Fibroblast of villous mesenchyme (primary cell): ENCODE measurements at regions not wholly inside any gene's neighbourhood (a gene's known extent, or its start where the extent isn't known, plus 50 kb on each side); places are given as distances from the start of the nearest gene placed in this dataset.

ENCODE experiments used
- DNase-seq: peaks from one replicate; pipeline ENCODE4 v3.0.0-alpha.2; 2010; ENCODE audit warnings: low read depth
- H3K4me3 ChIP-seq: 2 replicates; pipeline ENCODE4 v1.5.1; 2011; ENCODE audit warnings: low read depth, mild to moderate bottlenecking, low read length
- CTCF ChIP-seq: IDR thresholded peaks from 2 replicates; pipeline ENCODE4 v1.5.1; 2012; ENCODE audit warnings: low read depth, mild to moderate bottlenecking, low read length; ENCODE audit not compliant: insufficient read depth

GRCh38 chr13:33683376-33683775, 134.6 kb upstream of the RFC3 start:
- no peak for DNase-seq
- no peak overlapping the region for H3K4me3 ChIP-seq
- TF ChIP-seq CTCF: no peak

- no peak overlapping the region for H3K4me3 ChIP-seq
- DNase-seq: no peak
- no peak for TF ChIP-seq CTCF
Observed at GRCh38 chr13:33684874-33685273, 133.1 kb upstream of the RFC3 start.

DNA sequence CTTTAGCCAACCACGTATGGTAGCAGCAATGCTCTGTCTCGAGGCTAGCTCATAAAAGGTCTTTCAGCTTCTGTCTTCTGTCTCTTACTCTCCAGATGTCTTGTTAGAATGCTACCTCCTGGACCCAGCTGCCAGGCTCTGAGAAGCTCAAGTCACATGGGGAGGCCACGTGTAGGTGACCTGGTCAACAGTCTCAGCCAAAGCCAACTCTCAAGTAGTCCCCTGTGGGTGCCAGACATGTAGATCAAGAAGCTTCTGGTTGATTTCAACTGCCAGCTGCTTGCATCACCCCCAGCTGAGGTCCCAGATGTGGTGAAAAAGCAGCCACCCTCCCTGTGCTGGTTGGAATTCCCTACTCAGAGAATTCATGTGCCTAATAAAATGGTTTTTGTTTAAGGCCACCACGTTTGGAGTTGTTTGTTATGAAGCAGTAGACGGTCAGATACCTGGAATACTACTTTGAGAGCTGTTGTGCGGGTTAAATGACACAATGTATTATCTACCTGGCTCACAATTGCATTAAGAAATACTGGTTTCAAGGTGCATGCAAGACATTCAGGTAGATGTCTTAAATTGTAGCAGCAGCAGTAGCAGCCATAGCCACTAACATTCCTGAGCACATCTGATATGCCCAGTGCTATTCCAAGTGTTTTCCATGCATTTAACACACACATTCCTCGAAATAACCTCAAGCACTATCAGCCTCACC, 131.0 kb upstream of the RFC3 start:
- peak; percentile 57 for DNase-seq
- no peak for TF ChIP-seq CTCF
- H3K4me3 ChIP-seq: no peak overlapping the region

- TF ChIP-seq CTCF: no peak
- DNase-seq: no peak
- H3K4me3 ChIP-seq: no peak overlapping the region
Observed at GRCh38 chr13:33690354-33690753, 127.6 kb upstream of the RFC3 start.

GRCh38 chr13:33691980-33692379, 126.0 kb upstream of the RFC3 start:
- no peak for DNase-seq
- no peak for TF ChIP-seq CTCF
- H3K4me3 ChIP-seq: no peak overlapping the region

GRCh38 chr13:33692531-33692930, 125.4 kb upstream of the RFC3 start:
- H3K4me3 ChIP-seq: no peak overlapping the region
- no peak for DNase-seq
- TF ChIP-seq CTCF: no peak

- no peak overlapping the region for H3K4me3 ChIP-seq
- DNase-seq: no peak
- no peak for TF ChIP-seq CTCF
Observed at GRCh38 chr13:33694546-33694945, 123.4 kb upstream of the RFC3 start.
